ENCODE measurements at regions not wholly inside any gene's neighbourhood (a gene's known extent, or its start where the extent isn't known, plus 50 kb on each side); places are given as distances from the start of the nearest gene placed in this dataset.

GRCh38 chr10:111748184-111748583, 435.4 kb downstream of the GPAM start (continued):
- TF ChIP-seq RBBP5 (IDR thresholded peaks at IDR 0.05; ENCODE audit: borderline replicate concordance, low read depth, low read length) (no peak), MAFK (IDR thresholded peaks at IDR 0.05; ENCODE audit: low read depth, low read length) (no peak), CTCF (IDR thresholded peaks at IDR 0.05; ENCODE audit: control extremely low read depth in 1 of 3, insufficient read depth in 1 of 3, low read depth in 1 of 3, low read length in 3 of 3) (no peak), ZNF274 (IDR thresholded peaks at IDR 0.05; ENCODE audit: borderline replicate concordance, extremely low read depth, low read length) (no peak), E2F6 (IDR thresholded peaks at IDR 0.05) (no peak)

Data from H1 (cell line).